Calu3 (cell line): ENCODE measurements at regions not wholly inside any gene's neighbourhood (a gene's known extent, or its start where the extent isn't known, plus 50 kb on each side); places are given as distances from the start of the nearest gene placed in this dataset.

Source experiments
- BruUV-seq: library from RNA; stranded (reverse); fragments of 400-500 nt; replicated peaks from 2 replicates; lab custom pipeline; 2021; lab: Mats Ljungman, UMichigan
- CTCF ChIA-PET: fragments of 300-600 bp; sonication (Branson Sonifier 250); formaldehyde crosslinking; loops from one replicate; lab custom pipeline; 2022; ENCODE audit warnings: antibody characterized with exemption; lab: Charles Lee
- DNase-seq: peaks from one replicate; pipeline ENCODE4 v3.0.0; 2022
- H3K27ac Mint-ChIP-seq: one replicate; pipeline ENCODE4 v1.8.0; 2022; ENCODE audit warnings: mixed read lengths; ENCODE audit not compliant: unreplicated experiment
- H3K27me3 Mint-ChIP-seq: one replicate; pipeline ENCODE4 v1.8.0; 2022; ENCODE audit warnings: mixed read lengths; ENCODE audit not compliant: unreplicated experiment
- H3K36me3 Mint-ChIP-seq: one replicate; pipeline ENCODE4 v1.8.0; 2022; ENCODE audit warnings: mild to moderate bottlenecking, moderate library complexity, mixed read lengths; ENCODE audit not compliant: insufficient read depth, unreplicated experiment
- H3K4me1 Mint-ChIP-seq: one replicate; pipeline ENCODE4 v1.8.0; 2022; ENCODE audit warnings: mild to moderate bottlenecking, low read depth, mixed read lengths; ENCODE audit not compliant: unreplicated experiment
- H3K4me3 Mint-ChIP-seq: one replicate; pipeline ENCODE4 v1.8.0; 2022; ENCODE audit warnings: mild to moderate bottlenecking, low read depth, moderate library complexity, mixed read lengths; ENCODE audit not compliant: unreplicated experiment
- H3K9me3 Mint-ChIP-seq: one replicate; pipeline ENCODE4 v1.8.0; 2022; ENCODE audit warnings: low read depth, mixed read lengths; ENCODE audit not compliant: unreplicated experiment
- intact Hi-C: fragments of 100-400 bp; cut with micrococcal nuclease; formaldehyde crosslinking; loops from one replicate; pipeline ENCODE4 v1.10.0; 2022; ENCODE audit not compliant: unreplicated experiment
- TF ChIP-seq, protein P1 (sequence below): fragments of 200-600 bp; IDR thresholded peaks from one replicate; pipeline ENCODE4 v1.8.0; 2022; ENCODE audit warnings: antibody characterized with exemption; ENCODE audit not compliant: unreplicated experiment

- Mint-ChIP-seq H3K36me3 (no peaks in the 10 kb centered on the region), H3K27me3 (peaks cover 27% of the 10 kb centered on the region), H3K27ac (no peak overlapping the region), H3K4me1 (no peaks in the 10 kb centered on the region), H3K9me3 (peaks cover 5% of the 10 kb centered on the region), H3K4me3 (no peak overlapping the region)
- DNase-seq = no peak
- intact Hi-C loops = no loop called here
- no TSS peak for BruUV-seq
- CTCF ChIA-PET = no interaction called here
- TF ChIP-seq, protein P1, sequence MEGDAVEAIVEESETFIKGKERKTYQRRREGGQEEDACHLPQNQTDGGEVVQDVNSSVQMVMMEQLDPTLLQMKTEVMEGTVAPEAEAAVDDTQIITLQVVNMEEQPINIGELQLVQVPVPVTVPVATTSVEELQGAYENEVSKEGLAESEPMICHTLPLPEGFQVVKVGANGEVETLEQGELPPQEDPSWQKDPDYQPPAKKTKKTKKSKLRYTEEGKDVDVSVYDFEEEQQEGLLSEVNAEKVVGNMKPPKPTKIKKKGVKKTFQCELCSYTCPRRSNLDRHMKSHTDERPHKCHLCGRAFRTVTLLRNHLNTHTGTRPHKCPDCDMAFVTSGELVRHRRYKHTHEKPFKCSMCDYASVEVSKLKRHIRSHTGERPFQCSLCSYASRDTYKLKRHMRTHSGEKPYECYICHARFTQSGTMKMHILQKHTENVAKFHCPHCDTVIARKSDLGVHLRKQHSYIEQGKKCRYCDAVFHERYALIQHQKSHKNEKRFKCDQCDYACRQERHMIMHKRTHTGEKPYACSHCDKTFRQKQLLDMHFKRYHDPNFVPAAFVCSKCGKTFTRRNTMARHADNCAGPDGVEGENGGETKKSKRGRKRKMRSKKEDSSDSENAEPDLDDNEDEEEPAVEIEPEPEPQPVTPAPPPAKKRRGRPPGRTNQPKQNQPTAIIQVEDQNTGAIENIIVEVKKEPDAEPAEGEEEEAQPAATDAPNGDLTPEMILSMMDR = no peak
These were observed 363.7 kb upstream of the MYT1L start for GRCh38 chr2:2694746-2695145.

DNA sequence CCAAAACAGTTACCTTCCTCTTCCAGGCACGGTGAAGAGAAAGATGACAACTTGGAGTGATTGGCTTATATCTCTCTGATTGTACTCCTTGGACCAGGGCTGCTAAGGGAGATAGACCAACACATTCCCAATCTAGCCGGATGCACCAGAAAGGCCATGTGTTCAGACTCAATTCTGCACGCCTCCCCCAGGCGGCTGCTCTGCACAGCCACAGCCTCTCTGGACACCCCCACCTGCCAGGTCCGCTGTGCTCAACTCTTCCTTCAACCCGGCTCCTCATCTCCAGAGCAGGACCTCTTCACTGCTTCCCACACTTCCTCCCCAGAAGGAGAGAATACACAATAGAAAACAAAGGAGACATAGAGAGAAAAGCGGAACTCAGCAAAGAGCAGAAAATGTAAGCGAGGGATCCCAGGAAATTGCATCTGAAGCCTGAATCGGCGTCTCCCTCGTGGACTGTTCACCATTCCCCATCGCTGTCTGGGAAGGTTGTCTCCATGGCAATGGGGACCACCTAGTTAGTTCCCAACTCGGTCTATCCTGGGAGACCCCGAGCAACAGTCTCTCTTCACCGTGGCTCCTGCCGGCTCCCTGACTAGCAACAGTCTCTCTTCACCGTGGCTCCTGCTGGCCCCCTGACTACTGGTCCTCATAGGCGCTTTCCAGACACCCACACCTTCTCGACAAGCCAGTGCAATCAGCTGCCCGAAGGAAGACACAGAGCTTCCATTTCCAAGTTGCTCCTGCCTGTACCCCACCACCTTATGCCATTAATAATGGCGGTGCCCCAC, 361.7 kb upstream of the MYT1L start:
- intact Hi-C loops = no loop called here
- H3K9me3 Mint-ChIP-seq = peaks cover 9% of the 10 kb centered on the region
- no peaks in the 10 kb centered on the region for H3K36me3 Mint-ChIP-seq
- H3K27ac Mint-ChIP-seq = no peak overlapping the region
- H3K4me1 Mint-ChIP-seq = no peaks in the 10 kb centered on the region
- CTCF ChIA-PET = no interaction called here
- peaks cover 27% of the 10 kb centered on the region for H3K27me3 Mint-ChIP-seq
- no peak for DNase-seq
- BruUV-seq = no TSS peak
- TF ChIP-seq, protein P1 = no peak
- H3K4me3 Mint-ChIP-seq = no peak overlapping the region

DNA sequence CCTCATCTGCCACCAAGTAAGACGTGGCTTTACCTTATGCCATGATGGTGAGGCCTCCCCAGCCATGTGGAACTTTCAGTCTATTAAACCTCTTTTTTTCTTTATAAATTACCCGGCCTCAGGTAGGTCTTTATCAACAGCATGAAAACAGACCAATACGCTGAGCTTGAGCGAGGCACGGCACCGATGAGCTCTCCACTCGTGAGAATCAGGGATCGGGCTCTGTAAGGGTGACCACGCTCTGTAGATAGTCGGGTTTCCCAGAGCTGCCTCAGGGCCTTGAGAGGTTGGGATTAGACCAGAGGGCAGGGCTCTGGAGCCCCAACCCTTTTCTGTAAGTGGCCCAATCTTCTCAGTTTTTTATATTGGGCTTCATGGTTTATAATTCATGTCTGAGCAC, 360.3 kb upstream of the MYT1L start:
- peaks cover 32% of the 10 kb centered on the region for H3K27me3 Mint-ChIP-seq
- H3K4me1 Mint-ChIP-seq = no peaks in the 10 kb centered on the region
- no peak overlapping the region for H3K27ac Mint-ChIP-seq
- BruUV-seq = no TSS peak
- intact Hi-C loops = no loop called here
- no peak overlapping the region for H3K4me3 Mint-ChIP-seq
- no peaks in the 10 kb centered on the region for H3K36me3 Mint-ChIP-seq
- H3K9me3 Mint-ChIP-seq = peaks cover 6% of the 10 kb centered on the region
- no peak for DNase-seq
- TF ChIP-seq, protein P1 = no peak
- CTCF ChIA-PET = no interaction called here

- DNase-seq = no peak
- H3K9me3 Mint-ChIP-seq = peaks cover 6% of the 10 kb centered on the region
- no peaks in the 10 kb centered on the region for H3K4me1 Mint-ChIP-seq
- TF ChIP-seq, protein P1 = no peak
- H3K27ac Mint-ChIP-seq = no peak overlapping the region
- intact Hi-C loops = no loop called here
- BruUV-seq = no TSS peak
- CTCF ChIA-PET = no interaction called here
- peaks cover 32% of the 10 kb centered on the region for H3K27me3 Mint-ChIP-seq
- no peak overlapping the region for H3K4me3 Mint-ChIP-seq
- H3K36me3 Mint-ChIP-seq = no peaks in the 10 kb centered on the region
These were observed 359.9 kb upstream of the MYT1L start for GRCh38 chr2:2690985-2691384.
